A673 (cell line): ENCODE measurements at regions not wholly inside any gene's neighbourhood (a gene's known extent, or its start where the extent isn't known, plus 50 kb on each side); places are given as distances from the start of the nearest gene placed in this dataset.
"Not testable (repeated sequence)": the region's sequence is repeated elsewhere in the genome, so short reads cannot be mapped to it uniquely, and the experiment has no call there.

Experiments
- BruUV-seq: library from RNA; stranded (reverse); fragments of 400-500 nt; replicated peaks from 2 replicates; lab custom pipeline; 2021; lab: Mats Ljungman, UMichigan
- CTCF ChIA-PET: fragments of 300-600 bp; sonication (Branson Sonifier 250); formaldehyde crosslinking; loops from one replicate; lab custom pipeline; 2022; ENCODE audit warnings: antibody characterized with exemption; lab: Charles Lee
- POLR2A ChIA-PET: fragments of 300-600 bp; sonication (Branson Sonifier 250); formaldehyde crosslinking; loops from one replicate; lab custom pipeline; 2022; ENCODE audit warnings: antibody characterized with exemption; ENCODE audit not compliant: low non-redundant PET; lab: Charles Lee
- DNase-seq: peaks from one replicate; pipeline ENCODE4 v3.0.0-alpha.2; 2015; ENCODE audit warnings: low spot score
- H3K27ac ChIP-seq: fragments of 200-600 bp; sonication (generic); 2 replicates; pipeline ENCODE4 v1.5.1; 2016; ENCODE audit warnings: mixed run types, low read depth, mild to moderate bottlenecking, mixed read lengths, antibody characterized with exemption, low read length; ENCODE audit not compliant: poor library complexity, severe bottlenecking
- H3K27me3 ChIP-seq: fragments of 200-600 bp; sonication (generic); replicated peaks from 2 replicates; pipeline ENCODE4 v1.6.1; 2017; ENCODE audit warnings: mixed run types, low read depth, mild to moderate bottlenecking, mixed read lengths, antibody characterized with exemption, low read length; ENCODE audit not compliant: insufficient read depth, poor library complexity
- H3K36me3 ChIP-seq: fragments of 200-600 bp; sonication (generic); 2 replicates; pipeline ENCODE4 v1.6.1; 2016; ENCODE audit warnings: mixed run types, mild to moderate bottlenecking, mixed read lengths, antibody characterized with exemption, low read length; ENCODE audit not compliant: insufficient read depth, poor library complexity, severe bottlenecking
- H3K4me1 ChIP-seq: fragments of 200-600 bp; sonication (generic); 2 replicates; pipeline ENCODE4 v1.6.1; 2017; ENCODE audit warnings: mixed run types, mild to moderate bottlenecking, mixed read lengths, antibody characterized with exemption, low read length; ENCODE audit not compliant: insufficient read depth, poor library complexity, severe bottlenecking
- H3K4me3 ChIP-seq: fragments of 200-600 bp; sonication (generic); 2 replicates; pipeline ENCODE4 v1.5.1; 2016; ENCODE audit warnings: low read depth, mixed run types, mild to moderate bottlenecking, mixed read lengths, low read length; ENCODE audit not compliant: poor library complexity, severe bottlenecking
- H3K9me3 ChIP-seq: fragments of 200-600 bp; sonication (generic); 2 replicates; pipeline ENCODE4 v1.6.1; 2016; ENCODE audit warnings: mixed run types, low read depth, mild to moderate bottlenecking, mixed read lengths, antibody characterized with exemption, low read length; ENCODE audit not compliant: poor library complexity, severe bottlenecking
- CTCF ChIP-seq: fragments of 300-800, 200-600 bp; sonication (generic); conservative IDR thresholded peaks from 2 replicates; pipeline ENCODE4 v1.5.1; 2017; ENCODE audit warnings: low read depth, mild to moderate bottlenecking, antibody characterized with exemption, low read length, moderate library complexity, mixed read lengths
- EZH2 ChIP-seq: fragments of 200-600 bp; sonication (generic); IDR thresholded peaks from 2 replicates; pipeline ENCODE4 v1.6.1; 2017; ENCODE audit warnings: borderline replicate concordance, low read depth, mild to moderate bottlenecking, mixed read lengths, antibody characterized with exemption, low read length; ENCODE audit not compliant: poor library complexity, severe bottlenecking
- intact Hi-C: fragments of 100-400 bp; cut with micrococcal nuclease; formaldehyde crosslinking; loops from one replicate; pipeline ENCODE4 v1.10.0; 2022; ENCODE audit not compliant: unreplicated experiment

GRCh38 chr4:170167678-170168077 lies 77.9 kb upstream of the AADAT start:
- ChIA-PET POLR2A (no interaction called here), CTCF (no interaction called here)
- H3K4me3 ChIP-seq, result no peak overlapping the region
- BruUV-seq, result no TSS peak
- no peak overlapping the region for H3K27ac ChIP-seq
- no peaks in the 10 kb centered on the region for H3K4me1 ChIP-seq
- TF ChIP-seq CTCF (no peak), EZH2 (no peak)
- H3K36me3 ChIP-seq, result no peaks in the 10 kb centered on the region
- DNase-seq, result no peak
- H3K27me3 ChIP-seq, result peaks cover 4% of the 10 kb centered on the region
- no peaks in the 10 kb centered on the region for H3K9me3 ChIP-seq
- intact Hi-C loops, result no loop called here

- POLR2A ChIA-PET, BruUV-seq, DNase-seq, H3K4me1 ChIP-seq, intact Hi-C loops, H3K9me3 ChIP-seq, H3K27me3 ChIP-seq, H3K27ac ChIP-seq, H3K36me3 ChIP-seq, H3K4me3 ChIP-seq, CTCF ChIA-PET: not testable (repeated sequence)
Observed at GRCh38 chr4:170166193-170166592, 76.4 kb upstream of the AADAT start.

- no peaks in the 10 kb centered on the region for H3K36me3 ChIP-seq
- no peaks in the 10 kb centered on the region for H3K9me3 ChIP-seq
- POLR2A ChIA-PET, result no interaction called here
- CTCF ChIA-PET, result no interaction called here
- TF ChIP-seq EZH2 (no peak), CTCF (no peak)
- peaks cover 8% of the 10 kb centered on the region for H3K27me3 ChIP-seq
- no peak overlapping the region for H3K27ac ChIP-seq
- intact Hi-C loops, result no loop called here
- no peak for DNase-seq
- no peak overlapping the region for H3K4me3 ChIP-seq
- no TSS peak for BruUV-seq
- H3K4me1 ChIP-seq, result no peaks in the 10 kb centered on the region
Observed at GRCh38 chr4:170162416-170162815, 72.7 kb upstream of the AADAT start.

- DNase-seq, result no peak
- no peak overlapping the region for H3K27ac ChIP-seq
- TF ChIP-seq CTCF (no peak), EZH2 (no peak)
- H3K4me3 ChIP-seq, result no peak overlapping the region
- H3K9me3 ChIP-seq, result no peaks in the 10 kb centered on the region
- H3K27me3 ChIP-seq, result peaks cover 4% of the 10 kb centered on the region
- intact Hi-C loops, result no loop called here
- CTCF ChIA-PET, result no interaction called here
- no TSS peak for BruUV-seq
- H3K4me1 ChIP-seq, result no peaks in the 10 kb centered on the region
- POLR2A ChIA-PET, result no interaction called here
- no peaks in the 10 kb centered on the region for H3K36me3 ChIP-seq
Observed at GRCh38 chr4:170157670-170158069, 67.9 kb upstream of the AADAT start.
